CD8-positive, alpha-beta memory T cell (primary cell): ENCODE measurements at regions not wholly inside any gene's neighbourhood (a gene's known extent, or its start where the extent isn't known, plus 50 kb on each side); places are given as distances from the start of the nearest gene placed in this dataset.
"Not testable (repeated sequence)": the region's sequence is repeated elsewhere in the genome, so short reads cannot be mapped to it uniquely, and the experiment has no call there.

ENCODE experiments used
- CTCF ChIA-PET: fragments of 350-600 bp; sonication (Branson Sonifier 250); formaldehyde crosslinking; loops from one replicate; lab custom pipeline; 2021; ENCODE audit warnings: antibody characterized with exemption; lab: Charles Lee
- POLR2A ChIA-PET: fragments of 350-600 bp; sonication (Branson Sonifier 250); formaldehyde crosslinking; loops from one replicate; lab custom pipeline; 2021; ENCODE audit warnings: antibody characterized with exemption; lab: Charles Lee
- DNase-seq, 5 donors: peaks; one replicate each; pipeline versions ENCODE4 v3.0.0 to v3.0.0-alpha.2; 2020 to 2022; ENCODE audit warnings: mixed read lengths in 1 of 5
- H3K27ac ChIP-seq: one replicate; pipeline ENCODE4 v1.7.0; 2013; ENCODE audit warnings: low read depth, mild to moderate bottlenecking, low read length, moderate library complexity
- H3K27me3 ChIP-seq: 2 replicates; pipeline ENCODE4 v1.7.0; 2013; ENCODE audit warnings: low read length, mild to moderate bottlenecking; ENCODE audit not compliant: insufficient read depth, poor library complexity, severe bottlenecking
- H3K36me3 ChIP-seq: 2 replicates; pipeline ENCODE4 v1.7.0; 2013; ENCODE audit warnings: mild to moderate bottlenecking, low read length, moderate library complexity; ENCODE audit not compliant: insufficient read depth
- H3K4me1 ChIP-seq: 2 replicates; pipeline ENCODE4 v1.7.0; 2013; ENCODE audit warnings: mild to moderate bottlenecking, low read length, moderate library complexity; ENCODE audit not compliant: insufficient read depth
- H3K4me3 ChIP-seq: 2 replicates; pipeline ENCODE4 v1.7.0; 2013; ENCODE audit warnings: mild to moderate bottlenecking, low read length
- H3K9me3 ChIP-seq: 2 replicates; pipeline ENCODE4 v1.7.0; 2013; ENCODE audit warnings: mild to moderate bottlenecking, low read length
- H3K27ac Mint-ChIP-seq, 8 donors: one replicate each; pipeline ENCODE4 v1.8.0; 2020 to 2021; ENCODE audit warnings: mixed read lengths in 8 of 8, mild to moderate bottlenecking in 6 of 8, inconsistent platforms in 3 of 8, moderate library complexity in 3 of 8
- H3K27me3 Mint-ChIP-seq, 2 donors: one replicate each; pipeline ENCODE4 v1.8.0; 2020 to 2021; ENCODE audit warnings: mixed read lengths in 2 of 2, mild to moderate bottlenecking in 1 of 2, moderate library complexity in 1 of 2
- H3K36me3 Mint-ChIP-seq, 3 donors: one replicate each; pipeline ENCODE4 v1.8.0; 2020 to 2021; ENCODE audit warnings: mixed read lengths in 3 of 3, inconsistent platforms in 1 of 3, mild to moderate bottlenecking in 1 of 3
- H3K4me1 Mint-ChIP-seq, 3 donors: one replicate each; pipeline ENCODE4 v1.8.0; 2020 to 2021; ENCODE audit warnings: mixed read lengths in 3 of 3, inconsistent platforms in 1 of 3, mild to moderate bottlenecking in 1 of 3
- H3K4me3 Mint-ChIP-seq, 7 donors: one replicate each; pipeline ENCODE4 v1.8.0; 2020 to 2021; ENCODE audit warnings: mixed read lengths in 7 of 7, mild to moderate bottlenecking in 6 of 7, moderate library complexity in 4 of 7, inconsistent platforms in 2 of 7
- H3K9me3 Mint-ChIP-seq, 5 donors: one replicate each; pipeline ENCODE4 v1.8.0; 2020 to 2022; ENCODE audit warnings: mixed read lengths in 5 of 5, mild to moderate bottlenecking in 3 of 5, moderate library complexity in 2 of 5, inconsistent platforms in 1 of 5

GRCh38 chr4:106796876-106797275 lies 239.2 kb downstream of the DKK2 start:
- no peaks in the 10 kb centered on the region for H3K9me3 ChIP-seq
- H3K27ac ChIP-seq = no peak overlapping the region
- DNase-seq = no peak
- Mint-ChIP-seq H3K9me3 (peaks cover 0 to 13% (median 0%) of the 10 kb centered on the region in 5 donors), H3K4me3 (no peak overlapping the region), H3K27ac (no peak overlapping the region), H3K36me3 (no peaks in the 10 kb centered on the region), H3K27me3 (no peaks in the 10 kb centered on the region), H3K4me1 (no peaks in the 10 kb centered on the region)
- no peaks in the 10 kb centered on the region for H3K4me1 ChIP-seq
- H3K36me3 ChIP-seq = no peaks in the 10 kb centered on the region
- H3K27me3 ChIP-seq = no peaks in the 10 kb centered on the region
- ChIA-PET CTCF (no interaction called here), POLR2A (no interaction called here)
- H3K4me3 ChIP-seq = no peak overlapping the region

DNA sequence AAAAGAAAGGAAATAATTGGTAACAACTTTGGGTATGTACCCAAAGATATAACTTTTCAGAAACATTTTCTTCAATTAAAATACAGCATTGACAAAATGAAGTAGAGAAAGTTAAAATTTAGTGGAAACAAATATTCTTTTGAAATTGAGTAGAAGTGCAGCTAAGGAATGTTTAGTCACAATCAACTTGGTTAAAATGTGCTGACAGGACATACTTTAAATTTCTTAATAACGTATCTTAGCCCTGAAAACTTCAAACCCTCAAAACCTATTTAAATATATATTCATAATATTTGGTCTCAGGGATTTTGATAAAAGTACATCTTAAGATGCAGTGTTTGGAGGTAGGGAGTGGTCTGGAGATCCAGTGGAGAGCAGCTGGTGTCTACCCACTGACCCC lies 240.8 kb downstream of the DKK2 start:
- Mint-ChIP-seq H3K4me1 (no peaks in the 10 kb centered on the region), H3K9me3 (peaks cover 0 to 19% (median 2%) of the 10 kb centered on the region in 5 donors), H3K36me3 (no peaks in the 10 kb centered on the region), H3K4me3 (no peak overlapping the region), H3K27me3 (no peaks in the 10 kb centered on the region), H3K27ac (no peak overlapping the region)
- Histone ChIP-seq H3K4me3 (no peak overlapping the region), H3K27ac (no peak overlapping the region), H3K27me3 (no peaks in the 10 kb centered on the region), H3K9me3 (no peaks in the 10 kb centered on the region), H3K36me3 (no peaks in the 10 kb centered on the region), H3K4me1 (no peaks in the 10 kb centered on the region)
- DNase-seq = no peak
- ChIA-PET CTCF (no interaction called here), POLR2A (no interaction called here)

DNA sequence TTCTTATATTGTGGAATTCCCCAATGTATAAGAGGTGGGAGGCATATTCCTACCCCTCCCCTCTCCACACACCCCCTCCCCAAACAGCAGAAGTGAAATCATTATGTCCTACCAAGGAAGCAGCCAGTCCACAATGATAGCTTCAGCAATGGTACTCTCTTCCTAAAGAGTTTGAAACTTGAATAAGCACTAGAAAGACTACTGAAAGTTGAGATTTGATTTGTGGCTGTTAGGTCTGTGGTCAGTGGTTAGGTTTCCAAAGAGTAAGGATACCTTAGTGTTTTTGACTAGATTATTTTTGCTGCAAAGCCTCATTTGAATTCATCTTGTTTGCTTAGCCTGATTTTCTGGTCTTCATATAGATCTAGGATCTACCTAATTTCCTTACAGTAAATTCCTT lies 242.2 kb downstream of the DKK2 start:
- H3K36me3 ChIP-seq = no peaks in the 10 kb centered on the region
- Mint-ChIP-seq H3K4me1 (no peaks in the 10 kb centered on the region), H3K27ac (no peak overlapping the region), H3K36me3 (no peaks in the 10 kb centered on the region), H3K27me3 (no peaks in the 10 kb centered on the region), H3K9me3 (peaks cover 0 to 24% (median 2%) of the 10 kb centered on the region in 5 donors), H3K4me3 (no peak overlapping the region)
- H3K4me3 ChIP-seq = no peak overlapping the region
- POLR2A ChIA-PET = no interaction called here
- CTCF ChIA-PET = no interaction called here
- no peak overlapping the region for H3K27ac ChIP-seq
- no peak for DNase-seq
- no peaks in the 10 kb centered on the region for H3K4me1 ChIP-seq
- H3K9me3 ChIP-seq = no peaks in the 10 kb centered on the region
- no peaks in the 10 kb centered on the region for H3K27me3 ChIP-seq

GRCh38 chr4:106775636-106776035 lies 260.5 kb downstream of the DKK2 start:
- Histone ChIP-seq H3K9me3 (no peaks in the 10 kb centered on the region), H3K27me3 (no peaks in the 10 kb centered on the region), H3K4me3 (no peak overlapping the region), H3K36me3 (no peaks in the 10 kb centered on the region), H3K4me1 (no peaks in the 10 kb centered on the region), H3K27ac (no peak overlapping the region)
- POLR2A ChIA-PET = no interaction called here
- Mint-ChIP-seq H3K27ac (no peak overlapping the region), H3K27me3 (no peaks in the 10 kb centered on the region), H3K36me3 (no peaks in the 10 kb centered on the region), H3K9me3 (peaks cover 0 to 10% (median 3%) of the 10 kb centered on the region in 5 donors), H3K4me3 (no peak overlapping the region), H3K4me1 (no peaks in the 10 kb centered on the region)
- CTCF ChIA-PET = no interaction called here
- DNase-seq = no peak

DNA sequence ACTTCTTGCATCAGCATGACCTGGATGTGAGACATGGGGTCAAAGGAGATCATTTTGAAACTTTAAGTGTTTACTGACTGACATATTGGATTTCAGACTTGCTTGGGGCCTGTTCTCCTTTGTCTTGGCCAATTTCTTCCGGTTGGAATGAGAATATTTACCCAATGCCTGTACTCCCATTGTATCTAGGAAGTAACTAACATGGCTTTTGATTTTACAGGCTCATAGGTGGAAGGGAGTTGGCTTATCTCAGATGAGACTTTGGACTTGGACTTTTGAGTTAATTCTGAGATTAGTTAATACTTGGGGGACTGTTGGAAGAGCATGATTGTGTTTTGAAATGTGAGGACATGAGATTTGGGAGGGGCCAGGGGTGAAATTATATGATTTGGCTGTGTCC lies 262.1 kb downstream of the DKK2 start:
- CTCF ChIA-PET, H3K4me3 ChIP-seq, H3K9me3 ChIP-seq, H3K27me3 Mint-ChIP-seq, H3K4me3 Mint-ChIP-seq, H3K27ac Mint-ChIP-seq, DNase-seq, H3K36me3 ChIP-seq, H3K4me1 ChIP-seq, H3K36me3 Mint-ChIP-seq, POLR2A ChIA-PET, H3K4me1 Mint-ChIP-seq, H3K27ac ChIP-seq, H3K27me3 ChIP-seq: not testable (repeated sequence)
- H3K9me3 Mint-ChIP-seq = peaks cover 0 to 13% (median 8%) of the 10 kb centered on the region in 5 donors

DNA sequence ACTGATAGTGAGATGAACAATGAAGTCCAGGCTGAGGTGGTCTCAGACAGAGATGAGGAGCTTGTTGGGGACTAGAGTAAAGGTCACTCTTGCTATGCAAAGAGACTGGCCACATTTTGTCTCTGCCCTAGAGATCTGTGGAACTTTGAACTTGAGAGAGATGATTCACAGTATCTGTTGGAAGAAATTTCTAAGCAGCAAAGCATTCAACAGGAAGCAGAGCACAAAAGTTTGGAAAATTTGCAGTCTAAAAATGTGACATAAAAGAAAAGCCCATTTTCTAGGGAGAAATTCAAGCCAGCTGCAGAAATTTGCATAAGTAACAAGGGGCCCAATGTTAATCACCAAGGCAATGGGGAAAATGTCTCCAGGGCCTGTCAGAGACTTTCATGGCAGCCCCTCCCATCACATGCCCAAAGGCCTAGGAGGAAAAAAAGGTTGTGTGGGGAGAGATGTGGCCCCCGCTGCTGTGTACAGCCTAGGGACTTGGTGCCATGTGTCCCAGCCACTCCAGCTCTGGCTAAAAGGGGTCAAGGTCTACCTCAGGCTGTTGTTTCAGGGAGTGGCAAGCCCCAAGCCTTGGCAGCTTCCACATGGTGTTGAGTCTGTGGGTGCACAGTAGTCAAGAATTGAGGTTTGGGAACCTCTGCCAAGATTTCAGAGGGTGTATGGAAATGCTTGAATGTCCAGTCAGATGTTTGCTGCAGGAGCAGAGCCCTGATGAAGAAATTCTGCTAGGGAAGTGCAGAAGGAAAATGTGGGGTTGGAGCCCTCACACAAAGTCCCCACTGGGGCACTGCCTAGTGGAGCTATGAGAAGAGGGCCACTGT lies 262.8 kb downstream of the DKK2 start:
- Mint-ChIP-seq H3K27ac (no peak overlapping the region), H3K9me3 (peaks cover 0 to 13% (median 8%) of the 10 kb centered on the region in 5 donors)

DNA sequence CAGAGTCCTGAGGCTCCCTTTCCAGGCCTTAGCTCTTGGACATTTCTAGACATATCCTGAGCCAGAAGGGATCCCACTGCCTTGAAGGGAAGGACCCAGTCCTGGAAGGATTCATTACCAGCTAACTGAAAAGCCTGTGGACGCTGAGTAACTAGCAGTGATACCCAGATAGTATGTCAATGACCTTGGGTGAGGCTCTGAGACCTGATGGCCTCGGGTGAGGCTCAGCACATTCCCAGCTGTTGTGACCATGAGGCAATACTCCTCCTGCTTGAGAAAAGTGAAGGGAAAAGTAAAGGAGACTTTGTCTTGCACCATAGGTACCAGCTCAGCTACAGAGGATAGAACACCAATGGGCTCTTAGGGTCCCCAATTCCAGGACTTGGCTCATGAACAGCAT lies 268.1 kb downstream of the DKK2 start:
- no peaks in the 10 kb centered on the region for H3K36me3 Mint-ChIP-seq

More for the DNA sequence above, 262.8 kb downstream of the DKK2 start:
- Histone ChIP-seq H3K9me3 (no peaks in the 10 kb centered on the region), H3K36me3 (no peaks in the 10 kb centered on the region), H3K27ac (no peak overlapping the region), H3K4me3 (no peak overlapping the region), H3K27me3 (no peaks in the 10 kb centered on the region), H3K4me1 (no peaks in the 10 kb centered on the region)
- Mint-ChIP-seq H3K27me3 (no peaks in the 10 kb centered on the region), H3K4me3 (no peak overlapping the region), H3K36me3 (no peaks in the 10 kb centered on the region), H3K4me1 (no peaks in the 10 kb centered on the region)
- POLR2A ChIA-PET = no interaction called here
- CTCF ChIA-PET = no interaction called here
- DNase-seq = no peak

DNA sequence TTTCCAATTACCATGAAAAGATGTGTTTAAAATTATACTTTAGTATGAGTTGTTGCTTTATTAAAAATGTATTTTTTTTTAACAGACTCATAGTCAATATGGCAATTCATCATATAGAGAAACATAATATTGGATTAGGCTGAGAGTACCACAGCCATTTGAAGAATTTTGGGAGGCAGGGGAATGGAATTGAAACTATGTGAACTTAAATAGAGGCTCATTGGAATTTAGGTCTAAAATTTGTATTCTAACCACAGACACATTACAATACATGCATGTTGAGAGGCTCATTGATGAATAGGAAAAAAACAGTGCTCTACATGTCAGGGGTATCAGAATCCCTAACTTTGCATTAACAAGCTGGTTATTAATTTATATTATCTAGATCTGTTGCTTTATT lies 269.6 kb downstream of the DKK2 start:
- peaks cover 0 to 16% (median 6%) of the 10 kb centered on the region in 5 donors for H3K9me3 Mint-ChIP-seq
- Histone ChIP-seq H3K9me3 (no peaks in the 10 kb centered on the region), H3K36me3 (no peaks in the 10 kb centered on the region), H3K27ac (no peak overlapping the region), H3K4me3 (no peak overlapping the region), H3K4me1 (no peaks in the 10 kb centered on the region), H3K27me3 (no peaks in the 10 kb centered on the region)
- no peaks in the 10 kb centered on the region for H3K27me3 Mint-ChIP-seq
- CTCF ChIA-PET = no interaction called here
- H3K36me3 Mint-ChIP-seq = no peaks in the 10 kb centered on the region
- no peak for DNase-seq
- H3K4me3 Mint-ChIP-seq = no peak overlapping the region
- no peak overlapping the region for H3K27ac Mint-ChIP-seq
- POLR2A ChIA-PET = no interaction called here
- H3K4me1 Mint-ChIP-seq = no peaks in the 10 kb centered on the region

More for the DNA sequence above, 268.1 kb downstream of the DKK2 start:
- H3K27me3 Mint-ChIP-seq = no peaks in the 10 kb centered on the region
- no peaks in the 10 kb centered on the region for H3K4me1 Mint-ChIP-seq
- ChIA-PET CTCF (no interaction called here), POLR2A (no interaction called here)
- H3K27ac Mint-ChIP-seq = no peak overlapping the region
- H3K4me3 ChIP-seq = no peak overlapping the region
- H3K27me3 ChIP-seq = no peaks in the 10 kb centered on the region
- H3K9me3 ChIP-seq = no peaks in the 10 kb centered on the region
- no peak overlapping the region for H3K27ac ChIP-seq
- no peak for DNase-seq
- no peaks in the 10 kb centered on the region for H3K4me1 ChIP-seq
- no peak overlapping the region for H3K4me3 Mint-ChIP-seq
- peaks cover 0 to 13% (median 6%) of the 10 kb centered on the region in 5 donors for H3K9me3 Mint-ChIP-seq
- H3K36me3 ChIP-seq = no peaks in the 10 kb centered on the region
